PFSK-1 (cell line): ENCODE measurements at regions not wholly inside any gene's neighbourhood (a gene's known extent, or its start where the extent isn't known, plus 50 kb on each side); places are given as distances from the start of the nearest gene placed in this dataset.

Source experiments
- FOXP2 ChIP-seq: optimal IDR thresholded peaks from 2 replicates; pipeline ENCODE3; 2011; ENCODE audit warnings: borderline replicate concordance, control low read depth, inconsistent platforms; ENCODE audit not compliant: insufficient read depth; ENCODE audit errors: extremely low read length, extremely low read depth
- POLR2AphosphoS5 ChIP-seq: IDR thresholded peaks from 2 replicates; pipeline ENCODE4 v1.6.1; 2012; ENCODE audit warnings: low read depth, mild to moderate bottlenecking, control low read depth, low read length, moderate library complexity
- REST ChIP-seq, 2 experiments: IDR thresholded peaks; 2 replicates each; pipeline versions ENCODE4 v1.6.1 to v1.8.0; 2011 to 2012; ENCODE audit warnings: low read depth in 2 of 2, low read length in 2 of 2, control low read depth in 1 of 2, inconsistent platforms in 1 of 2, mild to moderate bottlenecking in 1 of 2, moderate library complexity in 1 of 2; ENCODE audit not compliant: insufficient read depth in 1 of 2
- SIN3A ChIP-seq: IDR thresholded peaks from 2 replicates; pipeline ENCODE4 v1.6.1; 2012; ENCODE audit warnings: mild to moderate bottlenecking, low read length, moderate library complexity, borderline replicate concordance; ENCODE audit not compliant: insufficient read depth
- TAF1 ChIP-seq: IDR thresholded peaks from 2 replicates; pipeline ENCODE4 v1.6.1; 2012; ENCODE audit warnings: low read length, control low read depth, borderline replicate concordance; ENCODE audit not compliant: insufficient read depth

- no peak for TF ChIP-seq POLR2AphosphoS5
- no peak for TF ChIP-seq SIN3A
- TF ChIP-seq TAF1 = no peak
- TF ChIP-seq REST (IDR thresholded peaks at IDR 0.05; ENCODE audit: insufficient read depth in 1 of 2, low read depth in 2 of 2, low read length in 2 of 2) = no peak
- no peak for TF ChIP-seq FOXP2
Measured at GRCh38 chr5:167205881-167206280, 1085.6 kb upstream of the WWC1 start.

GRCh38 chr5:167207081-167207480, 1084.4 kb upstream of the WWC1 start:
- no peak for TF ChIP-seq FOXP2
- TF ChIP-seq SIN3A = no peak
- no peak for TF ChIP-seq POLR2AphosphoS5
- no peak for TF ChIP-seq REST (IDR thresholded peaks at IDR 0.05; ENCODE audit: insufficient read depth in 1 of 2, low read depth in 2 of 2, low read length in 2 of 2)
- no peak for TF ChIP-seq TAF1

DNA sequence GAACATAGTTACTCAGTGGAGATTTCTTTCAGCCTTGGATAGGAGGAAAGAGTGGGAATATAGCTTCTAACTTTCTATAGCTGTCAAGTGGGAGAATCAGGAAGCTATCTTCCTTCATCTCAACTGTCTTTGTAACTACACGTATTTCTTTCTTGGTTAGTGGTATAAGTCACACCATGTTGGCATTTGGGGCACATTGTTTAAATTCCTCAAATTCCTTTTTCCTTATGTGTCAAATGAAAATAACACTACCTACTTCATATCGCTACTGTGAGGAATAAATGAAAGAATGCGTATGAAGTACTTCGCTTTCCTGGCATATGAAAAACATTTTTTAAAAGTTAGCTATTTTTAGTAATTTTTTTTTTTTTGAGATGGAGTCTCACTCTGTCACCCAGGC, 1082.5 kb upstream of the WWC1 start:
- TF ChIP-seq SIN3A = no peak
- no peak for TF ChIP-seq REST (IDR thresholded peaks at IDR 0.05; ENCODE audit: insufficient read depth in 1 of 2, low read depth in 2 of 2, low read length in 2 of 2)
- no peak for TF ChIP-seq POLR2AphosphoS5
- no peak for TF ChIP-seq TAF1
- no peak for TF ChIP-seq FOXP2

DNA sequence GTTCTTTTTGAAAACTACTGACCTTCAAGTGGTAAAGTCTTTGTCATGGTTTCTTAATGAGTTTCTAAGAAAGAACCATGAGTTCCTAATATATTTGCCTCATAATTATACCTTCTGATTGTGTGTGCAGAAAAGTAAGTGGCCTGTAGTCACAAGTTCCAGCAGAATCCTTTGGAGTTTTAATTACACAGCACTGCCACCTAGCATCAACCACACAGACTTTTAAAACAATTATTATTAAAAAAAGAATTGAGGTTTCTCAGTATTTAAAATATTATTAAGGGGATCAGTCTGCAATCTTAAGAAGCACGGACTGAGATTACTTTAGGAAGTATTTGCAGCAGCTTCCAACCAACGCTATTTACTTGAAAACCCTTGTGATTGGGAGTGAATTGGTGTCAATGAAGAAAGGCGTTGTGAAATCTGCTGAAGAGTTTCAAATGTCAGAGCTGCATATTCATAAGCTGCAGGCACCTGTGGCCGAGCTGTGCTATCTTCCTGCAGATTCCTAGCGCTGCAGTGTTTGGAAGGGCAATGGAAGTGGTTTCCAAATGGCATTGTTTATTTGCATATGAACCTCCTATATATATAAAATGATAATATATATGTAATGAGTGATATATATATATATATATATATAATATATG, 1074.2 kb upstream of the WWC1 start:
- no peak for TF ChIP-seq REST (IDR thresholded peaks at IDR 0.05; ENCODE audit: insufficient read depth in 1 of 2, low read depth in 2 of 2, low read length in 2 of 2)
- TF ChIP-seq FOXP2 = no peak
- TF ChIP-seq SIN3A = no peak
- TF ChIP-seq TAF1 = no peak
- TF ChIP-seq POLR2AphosphoS5 = no peak

- no peak for TF ChIP-seq FOXP2
- TF ChIP-seq SIN3A = no peak
- no peak for TF ChIP-seq TAF1
- TF ChIP-seq POLR2AphosphoS5 = no peak
- no peak for TF ChIP-seq REST (IDR thresholded peaks at IDR 0.05; ENCODE audit: insufficient read depth in 1 of 2, low read depth in 2 of 2, low read length in 2 of 2)
Measured at GRCh38 chr5:167219298-167219697, 1072.1 kb upstream of the WWC1 start.
